CD4-positive, CD25-positive, alpha-beta regulatory T cell (primary cell): ENCODE measurements at regions not wholly inside any gene's neighbourhood (a gene's known extent, or its start where the extent isn't known, plus 50 kb on each side); places are given as distances from the start of the nearest gene placed in this dataset.
A peak's percentile ranks its signal among the peaks of the same experiment; 100 is the strongest.
"Not testable (repeated sequence)": the region's sequence is repeated elsewhere in the genome, so short reads cannot be mapped to it uniquely, and the experiment has no call there.

Experiments
- ATAC-seq, 2 donors: fragments of 150-1000 bp; cut with Tn5 transposase; one replicate each; pipeline ENCODE4 v1.10.0; 2021; ENCODE audit warnings: low read depth in 2 of 2, moderate number of reproducible peaks in 2 of 2, moderate library complexity in 1 of 2
- DNase-seq, 3 donors: peaks; one replicate each; pipeline versions ENCODE4 v3.0.0 to v3.0.0-alpha.2; 2012 to 2022; ENCODE audit warnings: mixed read lengths in 1 of 3
- H3K27ac ChIP-seq: one replicate; pipeline ENCODE4 v1.7.0; 2013; ENCODE audit warnings: mild to moderate bottlenecking, low read length; ENCODE audit not compliant: insufficient read depth, poor library complexity, severe bottlenecking
- H3K27me3 ChIP-seq: one replicate; pipeline ENCODE4 v1.7.0; 2013; ENCODE audit warnings: low read length; ENCODE audit not compliant: control insufficient read depth, insufficient read depth
- H3K36me3 ChIP-seq: one replicate; pipeline ENCODE4 v1.7.0; 2013; ENCODE audit warnings: mild to moderate bottlenecking, low read length, moderate library complexity; ENCODE audit not compliant: control insufficient read depth, insufficient read depth
- H3K4me1 ChIP-seq: 2 replicates; pipeline ENCODE4 v1.7.0; 2013; ENCODE audit warnings: mild to moderate bottlenecking, low read length; ENCODE audit not compliant: insufficient read depth, control insufficient read depth, poor library complexity, severe bottlenecking
- H3K4me3 ChIP-seq: one replicate; pipeline ENCODE4 v1.7.0; 2013; ENCODE audit warnings: low read depth, mild to moderate bottlenecking, low read length, moderate library complexity
- H3K9me3 ChIP-seq, 2 experiments: 1 replicate in 1 of 2; 2 replicates in 1 of 2; pipeline ENCODE4 v1.7.0; 2013; ENCODE audit warnings: low read length in 2 of 2, mild to moderate bottlenecking in 1 of 2, moderate library complexity in 1 of 2; ENCODE audit not compliant: control insufficient read depth in 2 of 2
- H3K27ac Mint-ChIP-seq, 3 donors: one replicate each; pipeline ENCODE4 v1.8.0; 2020 to 2022; ENCODE audit warnings: mild to moderate bottlenecking in 3 of 3, mixed read lengths in 3 of 3, moderate library complexity in 2 of 3
- H3K27me3 Mint-ChIP-seq: one replicate; pipeline ENCODE4 v1.8.0; 2022; ENCODE audit warnings: mild to moderate bottlenecking, mixed read lengths
- H3K36me3 Mint-ChIP-seq: one replicate; pipeline ENCODE4 v1.8.0; 2020; ENCODE audit warnings: mixed read lengths
- H3K4me1 Mint-ChIP-seq, 4 donors: one replicate each; pipeline ENCODE4 v1.8.0; 2020 to 2022; ENCODE audit warnings: mixed read lengths in 4 of 4, mild to moderate bottlenecking in 1 of 4
- H3K4me3 Mint-ChIP-seq, 4 donors: one replicate each; pipeline ENCODE4 v1.8.0; 2020 to 2022; ENCODE audit warnings: mild to moderate bottlenecking in 4 of 4, mixed read lengths in 4 of 4, moderate library complexity in 3 of 4
- H3K9me3 Mint-ChIP-seq, 7 donors: one replicate each; pipeline ENCODE4 v1.8.0; 2020 to 2022; ENCODE audit warnings: mixed read lengths in 7 of 7, mild to moderate bottlenecking in 3 of 7, moderate library complexity in 2 of 7

DNA sequence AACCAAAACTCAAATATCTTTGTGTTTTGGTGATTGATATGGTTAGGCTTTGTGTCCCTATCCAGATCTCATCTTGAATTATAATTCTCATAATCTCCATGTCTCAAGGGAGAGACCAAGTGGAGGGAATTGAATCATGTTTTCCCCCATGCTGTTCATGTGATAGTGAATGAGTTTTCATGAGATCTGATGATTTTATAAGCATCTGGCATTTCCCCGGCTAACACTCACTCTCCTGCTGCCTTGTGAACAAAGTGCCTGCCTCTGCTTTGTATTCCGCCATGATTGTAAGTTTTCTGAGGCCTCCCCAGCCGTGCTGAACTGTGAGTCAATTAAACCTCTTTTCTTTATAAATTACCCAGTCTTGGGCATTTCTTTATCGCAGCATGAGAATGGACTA, 419.5 kb downstream of the SH2D4B start:
- H3K4me1 ChIP-seq = no peaks in the 10 kb centered on the region
- ATAC-seq (no peak), DNase-seq (no peak)
- no peaks in the 10 kb centered on the region for H3K9me3 ChIP-seq
- Mint-ChIP-seq H3K9me3 (peaks cover 0 to 2% (median 0%) of the 10 kb centered on the region in 7 donors), H3K27ac (no peak overlapping the region), H3K4me3 (no peak overlapping the region), H3K4me1 (peaks cover 0 to 2% (median 0%) of the 10 kb centered on the region in 4 donors), H3K36me3 (no peaks in the 10 kb centered on the region), H3K27me3 (no peaks in the 10 kb centered on the region)
- H3K27me3 ChIP-seq = no peaks in the 10 kb centered on the region
- H3K27ac ChIP-seq = no peak overlapping the region
- no peak overlapping the region for H3K4me3 ChIP-seq
- H3K36me3 ChIP-seq = no peaks in the 10 kb centered on the region

DNA sequence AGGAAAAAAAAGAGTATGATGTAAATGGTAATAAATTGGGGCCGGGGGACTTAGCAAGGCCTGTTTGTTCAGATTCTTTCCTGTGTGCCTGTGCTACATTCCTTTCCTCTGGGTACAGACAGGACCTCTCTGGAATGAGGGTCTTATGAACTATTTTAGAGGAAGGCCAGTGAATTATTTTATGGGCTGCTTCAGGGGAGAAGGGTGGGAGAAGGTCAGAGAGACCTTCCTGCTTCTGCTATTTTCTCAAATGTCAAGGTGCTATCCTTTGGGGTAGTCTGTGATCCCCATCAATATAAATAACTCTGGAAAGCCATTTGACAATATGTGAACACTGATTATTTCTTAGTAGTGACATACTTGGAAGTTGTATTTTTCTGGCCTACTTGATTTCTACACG, 426.5 kb downstream of the SH2D4B start:
- ATAC-seq (no peak), DNase-seq (no peak)
- Histone ChIP-seq H3K27ac (no peak overlapping the region), H3K27me3 (no peaks in the 10 kb centered on the region), H3K4me1 (no peaks in the 10 kb centered on the region), H3K9me3 (no peaks in the 10 kb centered on the region), H3K36me3 (no peaks in the 10 kb centered on the region), H3K4me3 (no peak overlapping the region)
- no peaks in the 10 kb centered on the region for H3K4me1 Mint-ChIP-seq
- H3K4me3 Mint-ChIP-seq = no peak overlapping the region
- no peaks in the 10 kb centered on the region for H3K27me3 Mint-ChIP-seq
- no peak overlapping the region for H3K27ac Mint-ChIP-seq
- no peaks in the 10 kb centered on the region for H3K36me3 Mint-ChIP-seq
- peaks cover 0 to 2% (median 0%) of the 10 kb centered on the region in 7 donors for H3K9me3 Mint-ChIP-seq

DNA sequence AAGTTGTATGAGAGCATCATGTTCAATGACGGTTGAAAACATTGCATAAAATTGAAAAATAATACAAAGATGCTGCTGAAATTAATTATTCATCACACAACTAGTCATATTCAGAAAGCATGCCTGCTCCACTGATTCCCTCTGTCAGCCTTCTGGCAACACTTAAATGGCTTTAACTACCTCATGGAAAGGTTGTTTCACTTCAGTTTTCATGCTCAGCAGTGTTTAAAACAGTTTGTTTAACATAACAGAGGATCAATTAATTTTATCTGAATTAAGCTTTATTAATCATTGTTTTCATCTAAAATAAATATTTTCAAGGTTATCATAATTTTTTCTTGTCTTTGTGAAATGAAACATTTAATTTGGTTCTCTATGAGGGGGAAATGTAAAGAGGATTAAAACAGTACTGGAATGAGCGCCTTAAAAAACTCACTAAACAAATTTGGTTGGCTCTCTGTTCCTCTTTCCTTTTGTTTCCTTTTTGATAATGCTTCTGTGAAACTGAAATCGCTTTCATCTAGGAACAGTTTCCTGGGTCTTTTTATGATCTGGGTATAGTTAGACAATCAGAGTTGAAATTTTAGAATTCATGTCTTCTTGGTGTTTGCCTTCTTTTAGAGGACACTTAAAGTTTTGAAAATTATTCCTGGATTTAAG, 427.4 kb downstream of the SH2D4B start:
- H3K27ac ChIP-seq = no peak overlapping the region

DNA sequence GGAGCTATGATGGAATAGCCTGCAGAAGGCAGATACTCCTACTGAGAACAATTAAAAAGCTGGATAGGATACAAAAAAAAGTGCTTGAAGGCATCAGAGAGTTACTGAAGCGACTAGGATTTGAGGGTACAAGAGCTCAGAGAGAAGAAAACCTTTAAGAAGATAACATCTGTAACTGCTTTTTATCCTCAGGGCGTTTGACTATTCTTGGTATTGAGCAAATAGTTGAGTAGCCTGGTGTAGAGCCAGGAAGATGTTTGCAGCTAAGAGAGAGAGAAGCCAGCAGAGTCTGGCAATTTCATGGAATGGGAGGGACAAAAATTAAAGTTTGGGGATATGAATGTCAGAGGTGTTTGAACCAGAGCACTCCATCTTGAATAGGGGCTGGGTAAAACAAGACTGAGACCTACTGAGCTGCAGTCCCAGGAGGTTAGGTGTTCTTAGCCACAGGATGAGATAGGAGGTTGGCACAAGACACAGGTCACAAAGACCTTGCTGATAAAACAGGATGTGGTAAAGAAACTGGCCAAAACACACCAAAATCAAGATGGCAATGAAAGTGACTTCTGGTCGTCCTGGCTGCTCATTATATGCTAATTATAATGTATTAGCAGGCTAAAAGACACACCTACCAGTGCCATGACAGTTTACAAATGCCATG, 428.8 kb downstream of the SH2D4B start:
- H3K4me1 Mint-ChIP-seq = no peaks in the 10 kb centered on the region
- H3K9me3 Mint-ChIP-seq = no peaks in the 10 kb centered on the region
- no peak overlapping the region for H3K27ac Mint-ChIP-seq
- no peaks in the 10 kb centered on the region for H3K27me3 Mint-ChIP-seq
- no peaks in the 10 kb centered on the region for H3K36me3 ChIP-seq
- no peak for ATAC-seq
- H3K4me3 Mint-ChIP-seq = no peak overlapping the region
- no peak overlapping the region for H3K4me3 ChIP-seq
- H3K27me3 ChIP-seq = no peaks in the 10 kb centered on the region
- no peak overlapping the region for H3K27ac ChIP-seq
- H3K4me1 ChIP-seq = no peaks in the 10 kb centered on the region
- no peaks in the 10 kb centered on the region for H3K36me3 Mint-ChIP-seq
- DNase-seq = no peak
- H3K9me3 ChIP-seq = no peaks in the 10 kb centered on the region

More for the DNA sequence above, 427.4 kb downstream of the SH2D4B start:
- Histone ChIP-seq H3K9me3 (no peaks in the 10 kb centered on the region), H3K27me3 (no peaks in the 10 kb centered on the region), H3K4me1 (no peaks in the 10 kb centered on the region), H3K4me3 (no peak overlapping the region), H3K36me3 (no peaks in the 10 kb centered on the region)
- Mint-ChIP-seq H3K27ac (no peak overlapping the region), H3K27me3 (no peaks in the 10 kb centered on the region), H3K36me3 (no peaks in the 10 kb centered on the region), H3K9me3 (peaks cover 0 to 2% (median 0%) of the 10 kb centered on the region in 7 donors), H3K4me1 (no peaks in the 10 kb centered on the region), H3K4me3 (no peak overlapping the region)
- no peak for ATAC-seq
- no peak for DNase-seq

DNA sequence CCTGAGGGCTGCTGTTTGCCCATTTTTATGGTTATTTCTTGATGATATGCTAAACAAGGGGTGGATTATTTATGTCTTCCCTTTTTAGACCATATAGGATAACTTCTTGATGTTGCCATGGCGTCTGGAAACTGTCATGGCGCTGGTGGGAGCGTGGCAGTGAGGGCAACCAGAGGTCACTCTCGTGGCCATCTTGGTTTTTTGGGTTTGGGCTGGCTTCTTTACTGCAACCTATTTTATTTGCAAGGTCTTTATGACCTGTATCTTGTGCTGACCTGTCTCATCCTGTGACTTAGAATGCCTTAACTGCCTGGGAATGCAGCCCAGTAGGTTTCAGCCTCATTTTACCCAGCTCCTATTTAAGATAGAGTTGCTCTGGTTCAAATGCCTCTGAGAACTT, 429.7 kb downstream of the SH2D4B start:
- DNase-seq, H3K4me1 ChIP-seq, H3K9me3 Mint-ChIP-seq, H3K27me3 Mint-ChIP-seq, H3K4me3 ChIP-seq, H3K27ac Mint-ChIP-seq, H3K27ac ChIP-seq, H3K36me3 ChIP-seq, H3K9me3 ChIP-seq, H3K27me3 ChIP-seq, H3K4me1 Mint-ChIP-seq, H3K36me3 Mint-ChIP-seq, H3K4me3 Mint-ChIP-seq, ATAC-seq: not testable (repeated sequence)

DNA sequence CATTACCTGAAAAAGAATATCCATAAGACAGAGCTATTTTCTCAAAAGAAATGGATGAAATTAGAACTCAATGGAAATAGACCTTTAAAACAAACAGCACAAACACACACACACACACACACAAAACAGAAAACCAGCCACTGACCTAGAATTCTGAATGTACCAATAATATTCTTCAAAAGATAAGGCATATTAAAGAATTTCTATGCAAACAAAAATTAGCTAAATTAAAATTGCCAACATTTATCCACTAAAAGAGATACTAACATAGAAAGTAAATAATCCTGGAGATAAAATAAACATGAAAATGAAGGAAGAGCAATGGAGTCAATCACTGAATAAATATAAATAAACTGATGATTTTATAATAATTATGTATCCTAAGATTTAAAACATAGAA, 431.2 kb downstream of the SH2D4B start:
- no peak overlapping the region for H3K27ac ChIP-seq
- no peaks in the 10 kb centered on the region for H3K4me1 Mint-ChIP-seq
- H3K36me3 ChIP-seq = no peaks in the 10 kb centered on the region
- DNase-seq = no peak
- H3K9me3 ChIP-seq = no peaks in the 10 kb centered on the region
- no peaks in the 10 kb centered on the region for H3K27me3 ChIP-seq
- H3K4me3 Mint-ChIP-seq = no peak overlapping the region
- H3K27ac Mint-ChIP-seq = peak overlapping the region in 1 of 3 donors; percentile 7
- H3K9me3 Mint-ChIP-seq = peaks cover 0 to 2% (median 0%) of the 10 kb centered on the region in 7 donors
- H3K4me1 ChIP-seq = no peaks in the 10 kb centered on the region
- no peak for ATAC-seq
- no peaks in the 10 kb centered on the region for H3K36me3 Mint-ChIP-seq
- H3K4me3 ChIP-seq = no peak overlapping the region
- H3K27me3 Mint-ChIP-seq = no peaks in the 10 kb centered on the region

DNA sequence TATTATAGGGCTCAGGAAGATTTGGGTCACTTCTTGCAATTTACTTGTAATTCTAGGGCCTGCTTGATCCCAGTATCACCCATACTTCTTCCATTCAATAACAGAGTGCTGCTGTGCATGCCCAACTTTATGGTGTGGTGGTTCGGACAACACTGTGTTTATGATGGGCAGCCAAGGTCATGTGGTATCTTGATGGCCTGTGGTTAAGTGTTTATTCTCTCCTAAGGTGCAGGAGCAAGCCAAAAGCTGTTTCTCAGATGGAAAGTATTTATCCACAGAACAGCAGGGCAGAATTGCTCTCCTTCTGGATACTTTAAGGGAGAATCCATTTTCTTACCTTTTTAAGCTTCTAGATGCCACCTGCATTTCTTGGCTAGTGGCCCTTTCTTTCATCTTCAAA, 433.8 kb downstream of the SH2D4B start:
- no peak for DNase-seq
- Histone ChIP-seq H3K27ac (no peak overlapping the region), H3K36me3 (no peaks in the 10 kb centered on the region), H3K4me3 (no peak overlapping the region), H3K27me3 (no peaks in the 10 kb centered on the region), H3K4me1 (no peaks in the 10 kb centered on the region), H3K9me3 (no peaks in the 10 kb centered on the region)
- ATAC-seq = no peak
- H3K36me3 Mint-ChIP-seq = no peaks in the 10 kb centered on the region
- H3K27me3 Mint-ChIP-seq = no peaks in the 10 kb centered on the region
- no peaks in the 10 kb centered on the region for H3K4me1 Mint-ChIP-seq
- H3K4me3 Mint-ChIP-seq = no peak overlapping the region
- H3K27ac Mint-ChIP-seq = no peak overlapping the region
- H3K9me3 Mint-ChIP-seq = peaks cover 0 to 2% (median 0%) of the 10 kb centered on the region in 7 donors

DNA sequence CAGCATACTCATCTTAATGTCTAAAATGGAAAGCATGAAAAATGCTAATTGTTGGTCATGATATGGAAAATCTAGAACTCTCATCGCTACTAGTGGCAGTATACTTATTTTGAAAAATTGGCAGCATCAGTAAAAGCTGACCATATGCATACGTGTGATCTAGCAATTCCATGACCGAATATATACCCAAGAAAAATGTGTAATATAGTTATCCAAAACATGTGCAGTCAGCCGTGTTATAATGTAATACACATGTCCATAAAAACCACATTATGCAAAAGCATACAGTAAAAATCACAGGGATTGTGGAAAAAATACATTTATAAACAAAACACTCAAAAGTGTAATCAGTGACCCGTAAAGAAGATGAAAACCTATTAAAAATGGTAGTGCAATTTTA, 439.0 kb downstream of the SH2D4B start:
- H3K36me3 Mint-ChIP-seq = no peaks in the 10 kb centered on the region
- no peak for DNase-seq

More for the DNA sequence above, 439.0 kb downstream of the SH2D4B start:
- H3K27me3 Mint-ChIP-seq = no peaks in the 10 kb centered on the region
- no peaks in the 10 kb centered on the region for H3K36me3 ChIP-seq
- no peak for ATAC-seq
- H3K4me1 Mint-ChIP-seq = no peaks in the 10 kb centered on the region
- peaks cover 0 to 5% (median 0%) of the 10 kb centered on the region in 7 donors for H3K9me3 Mint-ChIP-seq
- no peak overlapping the region for H3K27ac Mint-ChIP-seq
- no peaks in the 10 kb centered on the region for H3K27me3 ChIP-seq
- H3K27ac ChIP-seq = no peak overlapping the region
- H3K4me3 Mint-ChIP-seq = no peak overlapping the region
- H3K9me3 ChIP-seq = no peaks in the 10 kb centered on the region
- no peaks in the 10 kb centered on the region for H3K4me1 ChIP-seq
- H3K4me3 ChIP-seq = no peak overlapping the region
